GM12874 (cell line): ENCODE measurements at regions not wholly inside any gene's neighbourhood (a gene's known extent, or its start where the extent isn't known, plus 50 kb on each side); places are given as distances from the start of the nearest gene placed in this dataset.

Experiments
- CTCF ChIP-seq: IDR thresholded peaks from 2 replicates; pipeline ENCODE4 v1.5.1; 2011; ENCODE audit warnings: low read depth, mild to moderate bottlenecking, control low read depth, low read length, moderate library complexity; ENCODE audit not compliant: insufficient read depth

GRCh38 chr5:67617051-67617450, 420.5 kb upstream of the CD180 start:
- TF ChIP-seq CTCF, result no peak

DNA sequence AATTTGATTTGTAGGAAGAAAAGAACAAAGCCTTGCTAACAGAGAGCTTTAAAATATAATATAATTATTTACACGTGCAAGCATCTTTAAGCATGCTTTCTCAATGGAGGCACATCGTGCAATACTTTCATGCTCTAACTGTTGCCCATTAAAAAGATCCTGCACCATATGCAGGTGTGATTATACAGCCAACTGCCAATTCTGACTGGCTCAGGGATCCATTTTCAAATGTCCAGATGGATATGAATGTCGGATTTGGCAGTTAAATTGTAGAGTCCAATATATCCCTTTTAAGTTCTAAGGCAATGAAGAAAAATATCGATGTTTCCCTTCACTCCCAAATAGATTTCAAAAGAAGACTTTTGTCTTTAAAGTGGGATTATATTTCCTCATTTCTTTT, 416.4 kb upstream of the CD180 start:
- no peak for TF ChIP-seq CTCF

- TF ChIP-seq CTCF, result no peak
Measured at GRCh38 chr5:67610186-67610912, 413.8 kb upstream of the CD180 start.

- no peak for TF ChIP-seq CTCF
Measured at GRCh38 chr5:67607958-67608357, 411.4 kb upstream of the CD180 start.

- TF ChIP-seq CTCF, result no peak
Measured at GRCh38 chr5:67606586-67606947, 410.0 kb upstream of the CD180 start.

DNA sequence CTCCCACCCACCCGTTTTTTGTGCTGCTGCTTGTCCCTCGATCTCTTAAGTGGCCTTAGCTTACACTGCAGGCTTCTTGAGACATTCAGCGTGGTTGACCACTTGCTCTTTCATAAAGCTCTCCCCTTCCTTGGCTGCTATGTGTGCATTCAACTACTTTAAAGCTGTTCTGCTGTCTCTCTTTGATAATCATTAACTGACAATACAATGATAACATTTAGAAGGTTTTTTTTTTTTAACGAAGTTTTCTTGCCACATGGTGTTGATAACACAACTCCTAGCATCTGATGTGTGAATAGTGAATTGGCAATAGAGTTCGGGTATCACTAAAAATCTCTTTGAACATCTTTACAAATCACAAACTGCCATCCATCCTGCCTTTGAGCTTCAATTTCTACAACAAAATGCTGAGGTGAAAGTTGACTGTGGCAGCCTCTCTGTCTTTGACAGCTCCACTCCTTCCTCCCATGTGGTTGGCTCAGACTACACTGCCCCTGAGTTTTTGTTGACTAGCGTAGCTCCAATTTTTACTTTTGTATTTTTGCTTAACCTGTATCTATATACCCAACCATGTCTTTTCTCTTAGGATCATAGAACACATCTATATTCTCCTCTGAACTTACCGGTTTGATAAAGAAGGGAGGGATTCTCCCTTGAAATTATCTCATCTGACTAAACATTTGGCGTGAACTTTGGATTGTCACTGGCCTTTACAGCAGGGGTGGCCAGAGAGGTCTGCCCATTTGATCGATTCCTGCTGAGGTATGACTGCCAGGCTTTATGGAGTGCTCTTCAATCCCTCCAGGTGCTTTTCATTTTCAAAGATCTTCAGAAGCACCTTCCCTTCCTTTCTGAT, 409.4 kb upstream of the CD180 start:
- TF ChIP-seq CTCF, result no peak

GRCh38 chr5:67591491-67591890, 394.9 kb upstream of the CD180 start:
- no peak for TF ChIP-seq CTCF
